ENCODE measurements at regions not wholly inside any gene's neighbourhood (a gene's known extent, or its start where the extent isn't known, plus 50 kb on each side); places are given as distances from the start of the nearest gene placed in this dataset.

- no peaks in the 10 kb centered on the region for H3K36me3 ChIP-seq (ENCODE audit: control insufficient read depth in 2 of 2, insufficient read depth in 1 of 2, low read length in 2 of 2)
- H3K4me1 ChIP-seq (ENCODE audit: control insufficient read depth, insufficient read depth, low read length) = no peaks in the 10 kb centered on the region
- ChIA-PET CTCF (no interaction called here), POLR2A (no interaction called here)
- TF ChIP-seq ZNF514 (tag by site-specific recombination; IDR thresholded peaks at IDR 0.05) (no peak), ZNF623 (tag by site-specific recombination; IDR thresholded peaks at IDR 0.05) (no peak), ZNF138 (tag by site-specific recombination; IDR thresholded peaks at IDR 0.05; ENCODE audit: borderline replicate concordance) (no peak), ATF2 (tag by site-specific recombination; IDR thresholded peaks at IDR 0.05; ENCODE audit: low read depth) (no peak), IKZF3 (tag by site-specific recombination; IDR thresholded peaks at IDR 0.05) (no peak), ZNF184 (tag by site-specific recombination; IDR thresholded peaks at IDR 0.05) (no peak), ZNF214 (tag by site-specific recombination; IDR thresholded peaks at IDR 0.05; ENCODE audit: borderline replicate concordance) (no peak), ZBTB6 (tag by site-specific recombination; IDR thresholded peaks at IDR 0.05) (no peak), AEBP2 (tag by site-specific recombination; IDR thresholded peaks at IDR 0.05; ENCODE audit: borderline replicate concordance) (no peak), ZNF624 (tag by site-specific recombination; IDR thresholded peaks at IDR 0.05) (no peak), SCRT2 (tag by site-specific recombination; IDR thresholded peaks at IDR 0.05) (no peak), ZNF639 (tag by site-specific recombination; IDR thresholded peaks at IDR 0.05) (no peak)
- no peak overlapping the region for H3K4me3 ChIP-seq (ENCODE audit: low read depth, low read length)
- H3K27ac ChIP-seq (ENCODE audit: extremely low read depth, low read depth, low read length) = no peak overlapping the region
- H3K9me3 ChIP-seq (ENCODE audit: control insufficient read depth, insufficient read depth, low read depth, low read length) = no peaks in the 10 kb centered on the region
Measured at GRCh38 chr7:116348346-116348745, 138.0 kb downstream of the TES start.

GRCh38 chr7:116351966-116352365 lies 141.6 kb downstream of the TES start:
- Histone ChIP-seq H3K27ac (ENCODE audit: extremely low read depth, low read depth, low read length) (no peak overlapping the region), H3K4me1 (ENCODE audit: control insufficient read depth, insufficient read depth, low read length) (peaks cover 16% of the 10 kb centered on the region), H3K4me3 (ENCODE audit: low read depth, low read length) (no peak overlapping the region), H3K9me3 (ENCODE audit: control insufficient read depth, insufficient read depth, low read depth, low read length) (no peaks in the 10 kb centered on the region), H3K36me3 (ENCODE audit: control insufficient read depth in 2 of 2, insufficient read depth in 1 of 2, low read length in 2 of 2) (no peaks in the 10 kb centered on the region)
- POLR2A ChIA-PET = interaction anchor here (0.6 kb wide), 1 partner anchor 120 kb away, joined by 6 read pairs; no protein-coding TSS in a partner anchor
- CTCF ChIA-PET = interaction anchor here (1.5 kb wide), 1 partner anchor 67 kb away, joined by 3 read pairs; no protein-coding TSS in a partner anchor
- no peak for TF ChIP-seq ZNF791 (tag by site-specific recombination; IDR thresholded peaks at IDR 0.05)

GRCh38 chr7:116353647-116354046 lies 143.3 kb downstream of the TES start:
- Histone ChIP-seq H3K4me1 (ENCODE audit: control insufficient read depth, insufficient read depth, low read length) (peaks cover 19% of the 10 kb centered on the region), H3K9me3 (ENCODE audit: control insufficient read depth, insufficient read depth, low read depth, low read length) (no peaks in the 10 kb centered on the region), H3K36me3 (ENCODE audit: control insufficient read depth in 2 of 2, insufficient read depth in 1 of 2, low read length in 2 of 2) (no peaks in the 10 kb centered on the region), H3K27ac (ENCODE audit: extremely low read depth, low read depth, low read length) (no peak overlapping the region), H3K4me3 (ENCODE audit: low read depth, low read length) (no peak overlapping the region)
- TF ChIP-seq ZNF529 (tag by site-specific recombination; IDR thresholded peaks at IDR 0.05; ENCODE audit: insufficient replicate concordance) = no peak
- TF ChIP-seq PRDM10 (tag by site-specific recombination; IDR thresholded peaks at IDR 0.05) = peak; percentile 92
- peak; percentile 38; the same call in 1 of the 2 replicates for TF ChIP-seq ZNF18 (tag by site-specific recombination; IDR thresholded peaks at IDR 0.05)
- TF ChIP-seq ZNF174 (tag by site-specific recombination; IDR thresholded peaks at IDR 0.05) = 0 out of 2 replicates have a peak, but pooled peaks have one; percentile 31
- peak; percentile 94 for TF ChIP-seq ZNF660 (tag by site-specific recombination; IDR thresholded peaks at IDR 0.05)
- TF ChIP-seq ZNF596 (tag by site-specific recombination; IDR thresholded peaks at IDR 0.05) = no peak
- 0 out of 2 replicates have a peak, but pooled peaks have one; percentile 16 for TF ChIP-seq ZBTB17 (tag by site-specific recombination; IDR thresholded peaks at IDR 0.05)
- CTCF ChIA-PET = interaction anchor here (1.5 kb wide), 1 partner anchor 173 kb away, joined by 4 read pairs; no protein-coding TSS in a partner anchor
- POLR2A ChIA-PET = no interaction called here
